Fibroblast of upper back skin (primary cell): ENCODE measurements at regions not wholly inside any gene's neighbourhood (a gene's known extent, or its start where the extent isn't known, plus 50 kb on each side); places are given as distances from the start of the nearest gene placed in this dataset.

Experiments
- DNase-seq: peaks from one replicate; pipeline ENCODE4 v3.0.0-alpha.2; 2013

DNA sequence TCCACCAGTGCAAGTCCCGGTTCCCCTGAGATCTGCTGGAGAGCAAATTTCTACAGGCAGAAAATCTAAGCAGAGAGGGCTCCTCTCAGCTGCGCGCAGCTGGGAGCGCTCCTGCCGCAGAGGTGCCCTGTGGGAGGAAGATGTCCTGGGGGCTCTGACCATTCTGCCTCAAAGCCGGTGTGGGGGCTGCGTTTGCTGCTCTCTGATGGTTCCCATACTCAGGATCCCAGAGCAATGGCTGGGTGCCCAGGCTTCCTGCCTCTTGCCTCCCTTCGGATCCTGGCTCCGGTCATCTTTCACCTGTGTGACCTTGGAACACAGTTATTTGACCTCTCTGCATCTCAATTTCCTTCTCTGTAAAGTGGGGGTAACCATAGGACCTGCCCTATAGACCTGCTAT is 434.2 kb downstream of the ZNF521 start:
- DNase-seq, result no peak

DNA sequence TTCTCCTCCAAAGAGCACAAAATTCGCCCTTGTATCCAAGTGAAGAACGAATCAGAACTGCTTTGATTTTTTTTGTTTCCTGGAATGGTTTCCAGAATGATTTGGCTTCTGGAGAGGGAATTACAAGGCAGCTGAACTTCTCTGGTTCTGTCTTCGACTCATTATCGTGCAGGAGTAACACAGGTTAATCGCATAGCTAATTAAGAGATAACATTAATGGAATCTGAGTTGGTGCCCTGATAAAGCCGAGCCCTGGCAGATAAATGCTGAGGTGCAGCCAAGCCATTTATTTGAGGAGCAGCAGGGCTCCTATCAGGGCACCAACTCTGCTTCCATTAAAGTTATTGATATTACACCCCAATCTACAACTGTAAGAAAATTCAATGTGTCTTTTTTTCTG is 433.7 kb downstream of the ZNF521 start:
- DNase-seq, result no peak

DNA sequence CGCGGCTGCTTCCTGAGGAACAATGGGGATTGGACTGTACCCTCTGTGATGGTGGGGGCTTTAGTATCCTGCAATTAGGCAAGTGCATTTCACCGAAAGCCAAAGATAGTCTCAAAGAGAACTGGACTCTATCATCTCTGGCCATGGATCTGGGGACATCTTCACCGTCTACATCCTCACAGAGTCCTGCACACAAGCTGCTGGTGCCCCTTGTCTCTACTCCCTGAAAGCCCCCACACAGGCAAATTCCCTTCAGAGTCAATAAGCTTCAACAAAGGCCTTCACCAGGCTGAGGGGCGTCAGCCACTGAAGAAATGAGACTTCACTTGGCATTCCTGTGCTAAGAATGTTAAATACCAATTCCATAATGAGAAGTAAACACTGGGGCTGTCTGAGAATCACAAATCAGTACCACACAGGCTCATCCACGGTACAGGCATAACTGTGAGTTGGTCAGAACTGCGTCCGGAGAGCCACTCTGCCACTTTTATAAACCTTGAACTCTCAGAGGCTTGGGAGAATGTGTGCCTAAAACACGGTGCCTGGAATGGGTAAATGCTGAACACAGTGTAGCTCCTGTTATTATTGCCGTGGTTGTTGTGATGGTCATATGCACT is 432.7 kb downstream of the ZNF521 start:
- DNase-seq, result no peak

DNA sequence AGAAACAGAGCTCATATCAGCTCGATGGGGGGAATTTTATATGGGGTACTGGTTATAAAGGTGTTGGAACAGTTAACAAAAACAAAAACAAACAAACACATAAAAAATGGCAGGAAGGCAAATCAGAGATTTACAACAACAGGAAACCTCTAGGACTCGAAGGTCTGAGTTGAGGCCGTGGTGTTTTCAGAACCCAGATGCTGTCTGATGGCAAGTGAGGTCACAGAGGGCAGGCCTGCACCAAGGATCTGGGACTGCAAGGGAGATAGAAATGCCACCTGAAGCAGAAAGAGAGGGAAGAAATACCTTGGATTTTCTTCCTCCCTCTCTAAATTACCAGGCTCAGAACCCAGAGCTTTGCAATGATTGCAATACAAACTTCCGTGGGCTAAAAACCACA is 429.5 kb downstream of the ZNF521 start:
- no peak for DNase-seq

DNA sequence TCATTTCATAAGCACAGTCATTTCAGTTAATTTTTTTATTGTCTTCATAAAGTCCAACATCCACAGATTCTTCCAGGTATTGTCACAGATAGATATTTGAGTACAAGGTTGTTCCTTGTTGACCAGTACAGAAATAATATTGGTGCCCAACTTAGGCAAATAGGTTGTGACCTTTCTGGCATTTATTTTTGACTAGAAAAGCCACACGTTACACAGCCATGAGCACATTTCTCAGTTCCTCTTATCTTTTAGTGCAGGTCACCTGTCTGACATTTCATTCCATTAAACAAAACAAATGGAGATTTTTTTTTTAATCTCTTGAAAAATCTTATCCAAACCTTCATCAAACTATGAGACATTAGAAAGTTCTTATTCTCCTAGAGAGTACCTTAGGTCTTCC is 428.8 kb downstream of the ZNF521 start:
- DNase-seq, result no peak

DNA sequence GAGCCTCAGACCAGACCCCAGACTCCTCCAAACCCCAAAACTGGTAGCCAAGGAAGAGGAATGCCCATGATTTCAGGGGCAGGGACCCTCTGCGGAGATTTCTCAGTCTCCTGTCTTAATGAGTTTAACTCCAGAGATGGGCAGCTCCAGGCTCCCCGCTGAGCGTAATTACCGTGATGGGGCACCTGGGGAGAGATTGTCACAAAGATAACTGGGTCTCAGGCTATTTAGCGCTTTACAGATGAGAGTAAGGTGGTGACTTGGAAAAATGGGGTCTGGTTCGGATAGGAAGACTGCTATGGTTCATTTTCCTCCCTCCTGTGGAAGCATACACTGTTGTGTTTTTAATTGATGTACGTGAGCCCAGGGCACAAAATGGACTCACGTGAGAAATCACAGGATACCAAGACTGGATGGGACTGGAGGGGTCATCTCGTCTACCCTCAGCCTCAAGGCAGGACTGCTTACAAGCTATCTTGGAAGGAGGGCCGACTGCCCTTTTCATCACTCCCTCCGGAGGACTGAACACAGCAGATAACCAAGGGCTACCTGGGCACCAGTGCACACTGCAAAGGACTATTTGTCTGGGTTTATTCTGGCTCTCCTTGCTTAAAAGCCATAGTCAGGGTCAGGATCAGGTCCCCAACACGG is 427.8 kb downstream of the ZNF521 start:
- DNase-seq, result no peak

DNA sequence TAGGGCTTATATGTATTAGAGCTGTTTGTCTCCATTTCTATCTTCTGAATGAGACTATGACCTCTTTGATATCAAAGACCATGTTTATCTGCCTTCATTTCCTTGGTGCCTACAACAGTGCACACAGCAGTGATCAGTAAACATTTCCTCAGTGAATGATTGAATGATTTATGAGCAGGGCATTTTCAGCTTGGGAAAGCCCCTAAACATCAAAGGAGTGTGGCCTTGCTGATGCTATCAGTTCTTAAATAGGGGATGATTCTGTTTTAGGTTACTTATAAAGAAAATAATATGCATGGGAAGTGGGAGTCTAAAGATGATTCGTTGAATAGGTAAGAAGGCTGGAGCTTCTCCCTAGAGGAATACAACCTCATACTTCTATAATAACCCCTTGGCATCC is 425.3 kb downstream of the ZNF521 start:
- no peak for DNase-seq

DNA sequence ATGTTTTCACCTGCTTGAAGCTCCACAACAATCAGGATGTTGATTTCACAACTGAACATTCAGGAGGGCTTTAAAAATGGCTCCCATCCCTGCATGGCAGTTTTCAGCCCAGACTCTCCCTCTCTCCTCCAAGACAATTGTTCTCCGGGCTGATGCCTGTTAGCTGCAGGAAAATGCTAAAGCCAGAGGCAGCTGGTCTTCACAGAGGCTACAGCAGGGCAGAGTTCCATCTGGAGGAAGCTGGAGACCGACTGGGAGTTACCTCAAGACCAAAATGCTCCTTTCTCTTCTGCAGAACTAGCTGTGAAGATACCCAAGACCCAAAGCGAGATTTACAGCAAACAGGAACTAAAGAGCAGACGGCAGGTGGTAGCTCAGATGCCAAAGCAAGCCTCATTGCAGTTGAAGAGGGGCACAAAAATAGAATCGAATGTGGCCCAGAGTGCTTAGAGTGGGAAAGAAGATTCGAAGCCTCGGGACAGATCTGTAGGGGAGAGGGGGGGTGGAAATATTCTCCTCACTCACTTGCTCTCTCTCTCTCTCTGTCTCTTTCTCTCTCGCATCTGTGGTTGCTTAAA is 423.6 kb downstream of the ZNF521 start:
- DNase-seq, result no peak

DNA sequence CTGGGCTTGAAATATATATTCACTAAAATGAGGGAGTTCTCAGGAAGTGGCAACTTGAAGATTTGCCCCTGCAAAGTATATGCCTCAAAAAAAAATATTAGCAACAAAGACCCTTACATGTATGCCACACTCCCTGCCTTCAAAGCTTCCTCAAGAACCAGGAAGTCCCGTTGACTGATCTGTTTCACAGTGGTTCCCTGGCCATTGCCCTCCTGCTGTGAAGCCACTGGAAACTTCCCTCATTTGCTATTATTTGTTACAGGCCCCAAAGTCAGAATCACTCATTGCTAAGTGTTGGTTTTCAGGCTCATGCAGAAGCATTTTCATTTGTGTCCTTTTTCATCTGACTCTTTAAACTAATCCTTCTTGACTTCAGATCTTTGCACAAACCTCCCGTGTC is 421.5 kb downstream of the ZNF521 start:
- DNase-seq, result no peak

DNA sequence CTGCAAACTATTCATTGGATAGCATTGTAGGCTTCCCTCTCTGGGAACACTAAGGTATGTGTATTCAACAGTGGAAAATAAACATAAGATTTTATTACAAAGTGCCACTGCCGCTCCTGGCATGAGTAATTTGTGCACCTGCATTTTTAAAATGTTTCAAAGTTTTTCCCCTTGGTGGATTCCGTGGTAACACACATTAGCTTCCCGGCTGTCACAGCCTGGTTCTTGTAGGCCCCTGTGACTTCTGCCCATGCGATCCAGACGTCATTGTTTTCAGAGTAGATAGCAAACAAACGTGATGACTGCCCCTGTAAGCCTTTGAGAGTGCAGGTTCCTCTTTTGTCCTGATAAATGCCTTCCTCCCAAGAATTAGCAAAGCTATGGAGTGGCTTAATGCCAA is 421.0 kb downstream of the ZNF521 start:
- no peak for DNase-seq

DNA sequence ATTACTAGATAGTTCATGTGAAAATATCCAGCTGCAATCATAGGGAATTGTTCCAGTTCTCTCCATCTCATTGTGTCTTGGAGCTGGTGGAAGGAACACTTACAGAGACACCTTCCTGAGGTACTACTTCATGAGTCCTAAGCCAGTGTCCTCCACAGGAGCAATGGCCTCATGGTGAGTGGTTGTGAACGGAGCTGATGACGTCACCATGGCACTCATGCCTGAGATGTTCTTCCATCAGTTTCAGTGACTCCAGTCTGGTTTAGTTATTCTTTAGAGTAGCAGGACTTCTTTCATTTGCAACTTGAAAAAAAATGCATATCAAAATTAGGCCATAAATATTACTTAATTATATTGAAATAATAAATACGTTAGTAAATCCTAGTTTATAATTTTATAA is 418.6 kb downstream of the ZNF521 start:
- DNase-seq, result no peak

DNA sequence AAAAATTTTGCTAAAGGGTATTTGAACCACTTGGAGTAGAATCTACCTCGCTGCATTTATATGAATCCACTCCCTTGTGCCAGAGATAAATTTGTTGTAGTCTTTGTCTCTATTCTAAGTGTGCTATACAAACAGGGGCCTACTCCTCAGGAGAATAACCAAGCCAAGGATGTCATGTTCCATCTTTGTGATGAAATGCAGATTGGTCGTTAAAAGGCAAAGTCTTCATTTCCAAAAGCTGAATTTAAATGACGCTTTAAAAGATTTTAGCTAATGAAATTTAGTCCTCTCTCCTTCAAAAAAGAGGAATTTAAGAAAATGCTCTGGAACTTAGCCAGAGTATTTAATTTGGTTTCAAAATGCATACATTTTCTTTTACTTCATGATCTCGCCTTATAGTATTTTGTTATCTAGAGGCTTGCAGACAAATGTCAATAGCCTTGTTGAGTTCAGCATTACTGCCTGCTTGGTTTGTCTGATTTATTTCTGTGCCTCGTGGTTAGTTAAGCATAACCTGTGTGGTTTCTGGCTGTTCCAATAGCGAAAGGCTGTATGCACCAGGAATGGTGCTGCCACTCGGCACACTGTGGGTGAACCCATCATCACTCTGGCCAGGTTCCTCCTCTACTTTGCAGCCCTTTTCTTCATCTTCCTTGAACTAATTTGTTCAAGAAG is 417.6 kb downstream of the ZNF521 start:
- no peak for DNase-seq

DNA sequence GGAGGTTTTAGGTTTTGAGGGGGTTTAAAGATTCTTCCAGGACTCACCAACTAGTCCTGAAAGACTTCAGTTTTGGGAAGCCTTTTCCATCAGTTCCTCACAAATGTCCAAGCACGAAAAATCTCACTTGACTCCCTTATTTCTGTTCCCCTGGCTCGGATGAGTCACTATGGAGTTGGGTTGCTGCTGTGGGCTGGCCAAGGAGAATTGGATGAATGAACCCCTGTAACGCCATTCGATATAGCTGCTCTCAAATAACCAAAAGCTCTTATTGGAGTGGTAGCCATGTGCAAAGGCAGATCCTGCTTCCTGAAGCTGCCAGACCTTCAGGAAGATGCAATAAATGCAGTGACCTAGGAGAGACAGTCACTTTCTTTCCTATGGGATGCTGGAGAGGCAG is 417.0 kb downstream of the ZNF521 start:
- no peak for DNase-seq

DNA sequence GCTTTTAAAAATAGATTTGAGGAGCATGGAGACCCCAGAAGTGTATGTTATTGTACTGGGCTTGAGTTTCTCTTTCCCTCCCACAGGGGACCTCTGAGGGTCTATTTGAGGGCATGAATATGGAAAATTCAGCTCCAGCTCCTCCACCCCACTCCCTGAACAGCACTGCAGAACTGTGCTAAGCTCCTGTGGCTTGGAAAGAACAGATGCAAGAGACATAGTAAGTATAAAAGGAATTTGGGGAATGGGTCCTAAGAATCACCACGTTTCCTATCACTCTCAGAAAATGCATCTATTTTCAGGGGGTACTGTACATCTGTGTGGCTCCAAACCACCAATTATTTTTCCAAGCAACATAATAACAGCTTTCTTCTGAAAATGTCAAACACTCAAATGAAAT is 416.1 kb downstream of the ZNF521 start:
- peak; percentile 6 for DNase-seq

DNA sequence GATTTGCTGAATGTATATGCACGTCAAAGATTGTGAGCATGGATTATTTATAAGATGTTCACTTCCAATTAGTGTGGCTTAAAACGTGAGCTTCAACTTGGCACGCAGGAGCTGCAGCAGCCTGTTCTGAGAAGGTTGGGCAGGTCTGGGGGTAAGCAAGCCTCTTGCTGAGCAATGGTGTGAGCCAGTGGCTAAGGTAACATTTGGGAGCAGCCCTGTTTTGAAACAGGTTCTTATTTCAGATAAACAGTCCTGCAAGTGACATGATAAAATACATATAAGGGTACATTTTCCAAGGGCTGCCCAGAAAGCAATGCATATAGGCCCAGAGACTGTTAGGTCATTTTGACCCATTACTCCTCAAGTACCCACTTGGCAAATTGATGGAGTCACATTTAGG is 415.3 kb downstream of the ZNF521 start:
- DNase-seq, result no peak

DNA sequence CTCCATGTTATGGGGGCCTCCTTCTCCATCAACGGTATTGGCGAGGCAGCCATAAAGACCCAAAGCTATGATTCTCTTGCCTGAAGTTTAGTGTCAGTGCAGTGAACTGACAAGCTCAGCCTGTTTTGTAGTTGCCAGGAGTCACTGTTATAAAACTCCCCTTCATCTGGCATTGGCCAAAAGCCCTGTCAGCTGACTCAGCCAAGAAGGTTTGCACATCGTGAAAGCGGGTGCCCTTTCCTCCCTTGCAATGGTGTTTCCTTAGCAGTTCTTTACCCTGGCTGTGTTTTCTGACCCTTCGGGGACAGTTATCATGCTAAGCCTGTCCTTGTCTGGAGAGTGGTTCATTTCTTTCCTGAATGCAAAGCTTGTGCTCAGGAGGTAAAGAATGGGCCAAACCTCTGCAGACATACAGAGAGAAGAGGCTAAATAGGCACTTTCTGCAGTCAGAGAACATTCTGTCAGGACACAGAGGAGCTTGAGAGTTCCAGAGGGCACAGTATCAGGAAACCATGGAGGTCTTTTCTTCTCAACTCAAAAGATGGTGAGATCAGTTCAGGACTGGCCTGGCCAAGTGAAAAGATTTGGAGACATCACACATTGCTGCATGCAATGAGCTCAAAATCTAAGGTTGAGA is 414.2 kb downstream of the ZNF521 start:
- DNase-seq, result no peak

DNA sequence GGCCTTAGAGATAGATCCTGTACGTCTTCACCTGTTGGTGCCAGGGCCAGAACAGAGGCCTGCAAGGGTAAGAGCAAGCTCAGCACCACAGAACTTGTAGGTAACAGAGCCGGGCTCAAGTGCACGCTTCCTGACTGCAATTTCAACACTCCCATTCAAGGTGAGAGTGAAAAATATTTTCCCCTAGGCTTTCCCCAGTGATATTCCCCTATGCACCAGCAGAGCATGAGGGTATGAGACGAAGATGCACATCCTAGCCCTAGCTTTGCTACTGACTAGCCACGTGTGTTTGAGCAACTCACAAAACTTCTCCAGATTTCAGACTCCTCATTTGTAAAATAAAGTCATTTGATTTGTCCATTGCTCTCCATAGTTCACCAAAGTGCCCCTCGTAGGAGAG is 411.6 kb downstream of the ZNF521 start:
- no peak for DNase-seq

DNA sequence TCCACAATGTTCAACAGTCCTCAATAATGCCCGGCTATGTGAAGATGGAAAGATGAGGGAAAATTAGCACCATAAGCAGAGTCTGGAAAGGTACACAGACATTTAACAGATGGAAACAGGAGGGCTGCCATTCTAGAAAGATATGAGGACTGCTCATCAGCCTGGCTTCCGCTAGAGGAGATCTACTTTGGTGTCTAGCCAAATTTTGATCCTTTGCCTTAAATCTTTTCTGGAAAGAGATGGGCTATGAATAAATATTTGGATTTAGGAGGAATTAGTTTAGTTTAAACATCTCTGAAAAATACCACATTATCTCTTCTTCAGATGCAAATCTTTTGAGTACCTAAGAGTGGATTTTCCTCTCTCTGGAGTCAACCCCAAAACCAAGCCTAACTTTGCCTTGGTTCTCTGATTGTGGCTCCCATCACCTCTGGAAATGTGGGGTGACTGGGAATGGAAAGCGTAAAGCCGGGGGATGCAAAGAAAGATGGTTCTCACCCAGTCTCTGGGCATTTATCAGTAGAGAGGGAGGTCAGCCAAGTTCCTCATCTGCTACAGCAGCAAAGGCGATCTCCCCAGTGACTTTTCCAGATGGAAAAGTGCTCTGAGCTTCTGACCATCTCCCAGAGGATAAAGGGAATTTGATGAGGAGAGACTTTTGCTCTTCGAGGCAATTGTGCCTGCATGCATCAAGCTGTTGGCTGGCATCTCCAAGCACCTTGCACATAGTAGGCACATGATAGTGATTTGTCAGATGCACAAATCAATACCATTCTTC is 410.6 kb downstream of the ZNF521 start:
- DNase-seq, result no peak

DNA sequence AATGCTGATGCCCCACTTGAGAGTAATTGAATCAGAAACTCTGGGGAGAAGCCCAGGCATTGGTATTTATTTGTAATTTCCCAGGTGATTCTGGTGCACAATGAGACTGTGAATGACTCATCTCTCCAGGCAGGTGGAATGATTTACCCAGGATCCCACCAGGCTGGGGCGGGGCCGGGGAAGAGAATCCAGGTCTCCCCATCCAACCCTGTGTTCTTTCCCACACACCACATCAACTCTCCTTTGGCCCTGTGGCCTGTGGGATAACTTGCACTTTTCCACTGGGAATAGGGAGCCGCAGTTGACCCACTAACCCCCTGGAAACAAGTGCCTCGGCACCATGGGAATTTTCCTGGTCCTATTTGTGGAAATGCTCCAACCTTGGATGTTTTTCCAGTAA is 409.8 kb downstream of the ZNF521 start:
- no peak for DNase-seq

DNA sequence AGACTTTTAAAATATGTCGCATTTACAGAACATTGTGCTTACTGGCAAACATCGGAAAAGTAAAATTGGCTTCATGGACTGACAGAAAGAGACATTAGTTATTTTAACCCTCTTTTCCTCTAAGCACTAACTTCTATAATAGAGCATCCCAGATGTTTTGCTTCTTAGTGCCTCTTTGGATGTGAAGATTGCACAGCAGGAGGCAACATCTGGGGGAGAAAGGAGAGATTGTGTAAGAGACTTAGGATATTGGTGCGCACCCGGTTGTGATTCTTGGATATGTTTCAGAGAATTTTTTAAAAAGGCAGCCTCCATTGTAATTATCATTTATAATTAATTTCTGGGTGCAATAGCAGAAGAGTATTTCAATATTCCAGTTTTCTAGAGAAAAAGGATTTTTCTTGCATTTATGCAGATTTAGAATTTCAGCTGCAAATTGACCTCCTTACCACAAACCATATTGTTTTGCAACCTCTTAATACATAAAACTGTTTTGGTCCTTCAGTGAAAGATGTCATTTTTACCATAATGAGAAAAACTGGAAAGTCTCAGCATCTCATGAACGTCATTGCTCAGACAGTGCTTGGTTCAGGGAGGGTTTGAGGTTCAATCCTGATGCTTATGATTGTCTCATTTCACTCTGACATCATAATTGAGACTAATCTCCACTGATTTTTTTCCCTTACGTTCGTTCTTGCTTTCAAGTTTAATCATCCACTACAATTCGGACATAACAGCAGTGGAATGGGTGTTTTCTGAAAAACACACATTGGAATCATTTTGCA is 404.3 kb downstream of the ZNF521 start:
- peak; percentile 12 for DNase-seq

DNA sequence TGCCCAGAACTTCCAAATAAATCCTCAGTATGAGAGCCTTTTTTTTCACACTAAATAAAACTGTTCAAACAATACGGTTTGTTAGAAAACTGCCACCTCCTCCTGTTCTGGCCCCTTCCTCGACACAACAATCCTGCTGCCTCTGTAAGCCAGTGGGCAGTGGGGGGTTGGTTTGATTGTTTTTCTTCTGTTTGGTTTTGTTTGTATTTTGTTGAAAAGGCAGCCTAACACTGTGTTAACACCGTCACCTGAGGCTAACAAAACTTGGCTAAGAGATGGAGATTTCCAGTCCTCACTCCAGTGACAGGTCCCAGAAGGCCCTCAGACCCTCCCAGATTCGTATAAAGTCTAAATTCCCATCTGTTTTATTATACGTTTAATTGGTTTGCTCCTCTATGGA is 402.1 kb downstream of the ZNF521 start:
- no peak for DNase-seq

DNA sequence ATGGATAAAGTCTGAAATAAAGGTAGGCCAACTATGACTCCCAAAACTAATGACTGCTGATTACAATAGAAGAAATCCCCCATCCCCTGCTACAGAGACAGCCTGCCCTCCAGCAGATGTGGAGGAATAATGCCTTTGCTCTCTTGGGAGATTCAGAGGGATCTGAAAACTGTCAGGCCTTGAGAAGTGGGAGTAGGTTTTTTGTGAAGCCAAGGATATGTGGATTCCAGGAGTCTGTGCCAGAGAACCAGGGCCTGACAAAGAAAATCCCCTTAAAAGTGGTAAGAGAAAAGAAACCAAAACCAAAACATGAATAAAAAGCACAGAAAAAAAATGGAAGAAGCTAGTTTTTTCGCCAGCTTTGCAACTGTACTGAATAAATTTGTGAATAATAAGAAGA is 397.6 kb downstream of the ZNF521 start:
- DNase-seq, result no peak
